ENCODE measurements at regions not wholly inside any gene's neighbourhood (a gene's known extent, or its start where the extent isn't known, plus 50 kb on each side); places are given as distances from the start of the nearest gene placed in this dataset.
A peak's percentile ranks its signal among the peaks of the same experiment; 100 is the strongest.

DNA sequence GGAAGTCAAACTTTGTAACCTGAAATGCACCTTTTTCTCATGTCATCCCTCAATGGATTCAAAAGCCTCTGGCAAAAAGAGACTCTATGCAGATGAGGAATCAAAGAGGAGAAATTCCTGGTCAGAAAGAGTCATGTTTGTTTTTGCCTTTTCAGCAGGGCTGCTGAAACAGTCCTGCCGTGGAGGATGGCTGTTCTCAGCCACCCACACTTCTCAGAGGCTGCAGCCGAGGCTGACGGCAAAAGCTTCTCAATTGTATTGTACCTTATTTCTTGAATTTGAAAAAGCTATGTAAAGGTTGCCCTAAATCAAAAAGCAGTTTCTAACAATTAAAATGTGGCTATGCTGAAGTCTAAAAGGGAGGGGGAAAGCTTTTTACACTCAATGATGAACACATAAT lies 385.3 kb downstream of the KCTD12 start:
- no peak for DNase-seq

DNA sequence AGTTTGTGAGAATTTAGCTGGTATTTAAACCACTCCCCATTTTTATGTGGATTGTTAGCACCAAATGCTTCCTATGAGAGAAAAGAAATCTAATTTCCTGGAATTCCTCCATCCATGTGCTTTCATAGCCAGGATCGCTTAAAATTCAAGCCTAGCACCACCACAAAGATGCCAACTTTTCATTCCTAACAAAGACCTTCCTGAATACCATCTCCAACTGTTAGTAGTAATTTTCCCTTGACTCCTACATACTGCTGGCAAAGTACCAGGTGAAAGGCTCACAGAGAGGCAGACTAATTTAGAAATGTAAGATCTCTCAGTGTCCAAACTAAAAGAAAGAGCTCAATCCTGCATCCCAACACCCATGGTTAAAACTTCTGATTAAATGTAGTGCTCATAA lies 386.3 kb downstream of the KCTD12 start:
- DNase-seq, result no peak

DNA sequence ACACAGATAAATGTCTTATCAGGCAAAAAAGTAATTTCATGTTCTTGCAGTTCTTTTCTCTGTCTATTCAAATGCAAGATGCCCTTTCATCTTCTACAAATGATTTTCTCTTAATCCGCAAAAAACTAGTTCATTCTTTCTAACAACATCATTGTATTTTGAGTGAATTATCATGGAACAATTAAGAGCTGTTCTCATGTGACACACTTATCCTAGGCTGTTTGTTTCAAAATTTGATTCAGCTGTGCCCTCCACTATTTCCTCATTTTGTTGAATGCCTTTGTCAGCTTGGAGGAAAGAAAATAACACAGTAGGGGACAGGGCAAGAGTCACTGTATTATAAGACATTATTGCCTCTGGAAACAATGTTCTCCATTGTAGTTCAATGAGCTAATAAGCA lies 396.9 kb downstream of the KCTD12 start:
- no peak for DNase-seq

DNA sequence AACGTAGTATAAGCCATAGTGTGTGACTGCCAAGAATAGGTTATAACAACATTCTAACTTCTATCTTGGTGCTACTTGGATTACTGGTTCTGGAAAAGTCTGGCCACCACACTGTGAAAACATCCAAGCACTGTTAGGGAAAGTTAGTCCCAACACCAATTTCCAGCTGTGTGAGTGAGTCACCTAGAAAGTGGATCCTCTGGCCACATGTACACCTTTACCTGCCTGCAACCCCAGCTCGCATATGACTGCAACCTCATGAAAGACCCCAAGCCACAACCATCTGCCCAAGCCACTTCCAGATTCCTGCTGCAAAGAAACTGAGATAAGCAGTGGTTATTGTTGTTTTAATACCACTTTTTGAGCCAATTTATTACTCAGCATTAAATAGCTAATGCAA lies 404.5 kb downstream of the KCTD12 start:
- DNase-seq, result no peak

DNA sequence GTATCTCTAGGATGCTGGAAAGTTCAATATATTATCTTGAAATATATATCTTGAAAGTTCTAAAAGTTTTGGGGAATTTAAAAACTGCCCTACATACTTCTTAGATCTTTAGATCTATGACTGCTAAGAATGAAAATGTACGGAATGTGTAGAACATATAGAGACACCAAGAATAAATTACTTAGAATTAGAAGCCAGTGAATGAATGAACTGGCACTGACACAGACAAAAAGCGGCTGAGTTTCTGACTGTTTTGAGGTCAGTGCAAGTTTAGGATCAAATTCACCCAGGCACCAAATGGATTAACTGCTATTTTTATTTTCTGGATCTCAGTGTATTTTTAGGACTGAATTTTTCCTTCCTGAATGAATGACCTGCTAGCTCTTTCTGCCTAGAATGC lies 411.2 kb downstream of the KCTD12 start:
- DNase-seq, result no peak

DNA sequence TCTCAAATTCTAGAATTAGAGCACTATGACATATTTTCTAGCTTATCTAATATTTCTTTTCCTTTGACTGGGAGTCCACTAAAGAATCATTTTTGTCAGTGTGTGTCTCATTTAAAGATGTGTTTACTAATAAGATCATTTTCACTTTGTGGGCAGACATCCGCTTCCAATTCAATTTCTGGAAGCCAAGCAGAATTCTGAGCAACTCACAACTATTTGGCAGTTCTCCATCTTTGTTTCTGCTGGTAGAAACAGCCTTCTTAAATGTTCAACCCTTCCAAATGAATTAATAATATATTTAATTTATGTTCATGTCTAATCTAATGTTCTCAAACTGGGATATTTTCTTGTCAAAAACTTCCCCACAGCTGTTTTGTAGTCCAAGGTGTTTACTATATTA lies 411.8 kb downstream of the KCTD12 start:
- no peak for DNase-seq

DNA sequence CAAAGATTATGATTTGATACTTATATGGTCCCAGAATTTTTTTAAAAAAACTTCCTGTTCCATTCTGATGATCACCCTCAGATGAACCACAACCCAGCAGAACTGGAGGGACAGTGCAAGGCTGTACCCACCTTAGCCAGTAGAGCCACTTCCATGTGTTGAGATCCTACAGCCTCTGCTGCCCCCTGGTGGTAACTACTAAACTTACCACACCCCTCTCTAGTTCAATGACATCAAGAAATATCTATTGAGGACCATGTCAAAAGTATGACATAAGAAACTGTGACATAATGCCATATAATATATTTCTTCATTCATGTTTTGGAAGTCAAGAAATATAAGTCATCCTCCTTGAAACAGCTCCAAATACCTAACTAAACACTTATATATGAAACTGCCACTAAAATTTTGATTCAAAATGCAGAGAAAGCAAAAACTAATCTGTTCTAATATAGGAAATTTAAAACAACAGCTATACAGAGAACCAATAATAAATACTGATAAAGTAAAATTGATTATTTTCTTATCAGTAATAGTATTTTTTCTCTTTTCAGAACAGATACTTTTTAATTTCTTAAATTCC lies 412.6 kb downstream of the KCTD12 start:
- DNase-seq, result peak; percentile 87

DNA sequence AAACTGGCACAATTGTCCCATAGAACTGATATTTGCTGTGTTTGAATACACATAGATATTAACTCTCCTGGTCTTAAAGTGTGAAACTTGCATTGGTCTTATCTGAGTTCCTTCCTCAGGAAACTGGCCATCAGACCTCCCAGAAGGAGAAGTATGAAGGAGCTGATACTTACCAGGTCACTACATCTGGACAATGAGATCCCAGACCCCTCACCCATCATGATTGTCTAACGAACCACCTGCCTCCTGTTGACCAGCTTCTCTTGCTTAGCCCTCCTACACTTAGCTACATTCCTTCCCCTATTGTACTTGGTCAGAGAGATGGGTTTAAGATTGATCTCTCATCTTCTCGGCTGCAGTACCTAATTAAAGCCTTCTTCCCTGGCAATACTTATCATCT lies 413.3 kb downstream of the KCTD12 start:
- no peak for DNase-seq

DNA sequence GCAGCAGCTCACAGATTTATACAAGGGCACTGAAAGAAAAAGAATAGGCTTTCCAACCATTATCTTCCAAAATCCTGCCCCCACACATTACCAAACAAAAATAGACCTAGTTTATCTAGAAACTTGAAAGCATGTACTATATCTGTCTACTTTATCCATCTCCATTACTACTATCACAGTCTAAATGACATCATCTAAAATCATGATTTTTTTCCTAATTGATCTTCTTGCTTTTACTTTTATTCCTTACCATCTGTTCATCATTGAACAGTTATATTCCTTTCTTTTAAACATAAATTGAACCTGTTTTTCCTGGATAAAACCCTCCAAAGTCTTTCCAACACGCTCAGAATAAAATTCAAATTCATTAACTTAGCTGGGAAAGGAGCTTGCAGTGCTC lies 414.7 kb downstream of the KCTD12 start:
- no peak for DNase-seq

DNA sequence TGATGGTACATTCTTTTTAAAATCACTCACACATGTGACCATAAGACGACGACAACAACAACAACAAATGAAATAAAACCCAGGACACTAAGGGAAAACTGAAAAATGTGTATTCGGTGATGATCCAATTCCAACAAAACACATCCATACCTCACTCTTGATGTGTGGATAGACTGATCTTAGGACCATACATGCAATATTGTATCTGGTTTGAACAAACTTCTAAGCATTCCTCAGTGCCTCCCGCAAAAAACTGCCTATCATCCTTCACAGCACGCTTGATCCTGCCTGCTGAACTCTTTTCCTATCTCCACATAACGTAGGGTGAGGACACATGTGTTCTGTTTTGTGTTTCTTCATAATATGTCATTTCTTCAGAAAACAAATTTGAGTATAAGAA lies 415.2 kb downstream of the KCTD12 start:
- no peak for DNase-seq

DNA sequence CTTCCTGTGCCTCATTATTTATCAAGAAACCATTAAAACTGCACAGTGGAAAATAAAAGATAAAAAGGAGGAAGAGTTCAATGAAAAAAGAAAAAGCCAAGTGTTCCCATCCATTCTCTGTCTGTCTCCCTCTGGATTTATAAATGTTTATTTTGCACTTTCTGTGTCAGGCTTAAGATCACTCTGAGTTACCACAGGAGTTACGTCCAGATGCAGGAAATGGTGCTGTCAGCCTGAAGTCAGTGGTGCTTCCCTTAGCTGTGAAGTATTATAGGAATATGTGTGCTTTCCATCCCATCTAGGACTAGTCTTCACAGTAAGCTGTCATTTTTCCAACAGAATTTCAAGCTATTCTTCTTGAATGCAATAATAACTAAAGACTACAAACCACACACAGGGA lies 420.2 kb downstream of the KCTD12 start:
- DNase-seq, result no peak

DNA sequence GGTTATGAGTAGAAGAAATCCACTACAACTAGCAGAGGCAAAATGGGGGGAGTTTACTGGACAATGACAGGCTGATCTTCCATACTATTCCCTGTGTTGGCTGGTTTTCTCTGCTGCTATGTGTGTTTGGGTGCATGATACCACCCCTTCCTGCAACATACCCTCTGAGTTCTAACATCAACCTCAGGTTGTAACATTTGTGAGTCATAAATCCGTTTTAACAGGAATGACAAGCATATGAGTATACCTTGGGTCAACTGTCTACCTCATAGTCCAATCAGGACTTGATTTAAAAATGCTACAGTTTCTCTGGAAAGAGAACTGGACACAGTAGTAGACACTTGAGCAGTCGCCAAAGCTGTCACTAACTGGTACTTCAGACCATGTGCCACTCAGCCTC lies 422.9 kb downstream of the KCTD12 start:
- DNase-seq, result no peak

DNA sequence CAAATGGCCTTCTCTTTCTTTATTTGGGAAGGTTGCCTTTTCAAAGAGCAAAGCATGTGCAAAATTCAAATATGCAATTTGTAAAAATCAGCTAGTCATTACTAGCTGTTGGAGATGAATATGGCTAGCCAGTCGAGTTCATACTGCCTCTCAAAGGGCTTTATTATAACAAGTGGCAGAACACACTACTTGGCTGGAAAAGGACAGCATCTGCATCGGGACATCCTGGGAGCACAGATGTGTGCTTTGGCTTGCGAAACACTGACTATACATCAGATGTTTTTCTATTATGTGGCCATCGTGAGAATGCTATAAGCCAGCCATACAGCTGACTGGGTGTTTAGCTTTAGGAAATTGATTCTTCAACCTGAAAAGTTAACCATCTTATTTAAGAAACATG lies 424.2 kb downstream of the KCTD12 start:
- DNase-seq, result peak; percentile 37

DNA sequence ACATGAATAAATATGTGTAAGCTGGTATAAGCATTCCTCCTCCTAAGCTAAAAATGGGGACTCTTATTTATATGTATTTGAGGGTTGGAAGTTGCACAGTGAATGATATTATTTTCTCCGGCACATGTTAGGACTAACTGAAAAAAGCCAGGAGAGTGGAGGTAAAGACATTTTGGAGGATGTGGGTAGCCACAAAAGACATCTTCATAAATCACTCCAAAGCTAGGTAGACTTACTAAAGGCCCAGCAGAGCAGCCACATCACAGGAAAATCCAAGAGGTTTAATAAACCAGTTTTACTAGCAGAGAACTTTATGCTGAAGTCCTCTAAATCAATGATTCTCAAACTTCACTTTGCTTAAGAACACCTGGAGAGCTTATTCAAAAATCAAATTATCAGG lies 424.7 kb downstream of the KCTD12 start:
- DNase-seq, result no peak

DNA sequence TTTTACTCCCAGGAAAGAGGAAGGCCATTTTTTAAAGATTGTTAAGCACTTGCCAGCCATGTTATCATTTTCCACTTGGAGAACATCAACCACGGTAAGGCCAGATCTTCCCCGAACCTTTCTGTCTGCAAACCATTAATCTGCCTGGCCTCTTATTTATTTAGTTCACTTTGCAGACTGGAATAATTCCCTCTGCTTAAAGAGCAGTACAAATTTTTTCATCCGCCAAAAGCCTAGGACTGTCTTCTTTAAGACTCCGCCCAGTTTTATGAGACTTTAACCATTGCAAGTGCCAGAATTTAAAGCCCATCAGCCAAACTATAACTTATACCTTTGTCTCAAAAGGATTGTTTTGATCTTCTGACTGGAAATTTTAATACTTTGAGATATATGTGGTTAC lies 426.3 kb downstream of the KCTD12 start:
- no peak for DNase-seq

DNA sequence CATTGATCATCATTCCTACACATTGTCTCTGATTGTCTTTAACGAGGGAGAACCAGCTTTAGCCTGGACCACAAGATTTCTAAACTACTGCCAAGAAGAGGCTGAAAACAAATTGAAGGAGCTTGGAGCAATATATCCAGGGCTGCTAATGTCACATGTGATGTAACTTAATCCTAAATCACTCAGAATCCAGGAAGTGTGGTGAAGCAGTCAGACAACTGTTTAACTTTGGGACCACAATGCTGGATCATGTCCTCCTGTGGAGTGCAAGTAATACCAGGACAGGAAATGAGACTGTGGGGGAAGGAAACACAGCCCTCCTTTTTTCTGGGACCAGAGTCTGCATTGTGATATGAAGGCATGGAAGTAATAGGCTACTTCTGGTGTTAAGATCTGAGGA lies 430.2 kb downstream of the KCTD12 start:
- DNase-seq, result no peak

DNA sequence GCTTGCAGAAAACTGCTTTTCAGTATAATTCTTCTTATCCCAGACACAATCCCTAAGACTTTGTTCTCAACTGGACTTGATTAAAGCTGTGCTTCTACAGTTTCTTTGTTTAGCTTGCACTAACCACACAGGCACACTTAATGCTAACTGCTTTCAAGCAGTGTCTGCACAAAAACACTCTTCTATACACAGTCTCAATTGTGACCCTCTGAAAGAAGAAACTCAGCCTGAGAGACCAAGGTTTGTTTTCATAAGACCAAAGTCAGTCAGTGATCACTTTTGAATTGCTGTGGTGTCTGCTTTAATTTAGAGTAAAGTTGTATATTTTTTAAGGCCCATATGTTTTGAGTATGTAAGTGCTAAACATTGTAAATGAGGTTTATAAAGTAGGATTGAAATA lies 431.2 kb downstream of the KCTD12 start:
- no peak for DNase-seq

DNA sequence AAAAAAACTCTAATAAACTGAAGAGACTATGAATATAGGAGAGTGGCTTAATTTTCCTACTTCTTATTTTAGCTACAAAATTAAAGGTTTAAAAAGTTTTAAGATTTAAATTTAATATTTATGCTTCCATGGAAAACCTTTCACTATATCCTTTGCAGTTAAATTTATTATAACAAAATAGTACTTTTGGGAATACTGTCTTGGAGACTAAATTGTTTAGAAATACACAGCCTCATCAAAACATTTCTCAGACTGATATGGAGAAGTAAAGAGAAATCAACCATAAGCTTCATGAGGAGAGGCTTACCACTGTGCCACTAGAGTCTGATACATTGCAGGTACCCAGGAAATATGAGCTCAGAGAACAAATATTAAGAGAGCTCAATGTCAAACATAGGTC lies 436.5 kb downstream of the KCTD12 start:
- DNase-seq, result no peak

DNA sequence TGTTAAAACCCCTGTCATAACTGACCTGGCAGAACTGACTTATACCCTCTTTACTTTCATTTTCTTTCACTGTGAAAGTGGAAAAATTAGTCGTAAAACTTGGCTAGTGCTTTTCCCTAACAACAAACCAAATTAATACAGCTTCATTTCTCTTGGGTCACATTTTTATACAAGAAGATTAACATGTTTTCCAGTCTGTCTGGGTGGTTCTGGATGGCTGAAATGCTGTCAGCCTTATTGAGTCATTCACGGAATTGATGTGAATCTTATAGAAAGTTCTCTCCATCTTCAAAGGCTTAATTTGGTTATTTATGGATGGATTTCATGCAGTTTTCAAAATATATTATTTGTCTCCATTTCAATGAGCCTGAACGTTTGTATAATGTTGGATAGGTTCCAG lies 440.0 kb downstream of the KCTD12 start:
- no peak for DNase-seq

DNA sequence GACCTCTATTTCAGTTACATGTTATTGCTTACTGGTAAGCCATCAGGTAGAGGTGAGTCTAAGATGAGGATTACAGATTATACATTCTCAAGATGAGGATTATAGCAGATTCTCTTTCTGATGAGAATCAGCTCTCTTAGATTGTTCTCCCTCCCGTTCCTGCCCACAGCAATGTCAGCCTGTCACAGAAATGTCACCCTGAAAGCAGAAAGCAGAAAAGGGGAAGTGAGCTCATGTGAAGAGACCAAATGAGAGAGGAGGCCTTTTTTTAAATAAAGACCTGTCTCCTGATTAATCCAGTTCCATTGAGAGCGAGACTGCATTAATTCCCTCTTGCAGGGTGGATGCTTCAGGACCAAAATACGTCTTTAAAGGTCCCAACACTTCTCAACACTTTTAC lies 445.6 kb downstream of the KCTD12 start:
- no peak for DNase-seq

DNA sequence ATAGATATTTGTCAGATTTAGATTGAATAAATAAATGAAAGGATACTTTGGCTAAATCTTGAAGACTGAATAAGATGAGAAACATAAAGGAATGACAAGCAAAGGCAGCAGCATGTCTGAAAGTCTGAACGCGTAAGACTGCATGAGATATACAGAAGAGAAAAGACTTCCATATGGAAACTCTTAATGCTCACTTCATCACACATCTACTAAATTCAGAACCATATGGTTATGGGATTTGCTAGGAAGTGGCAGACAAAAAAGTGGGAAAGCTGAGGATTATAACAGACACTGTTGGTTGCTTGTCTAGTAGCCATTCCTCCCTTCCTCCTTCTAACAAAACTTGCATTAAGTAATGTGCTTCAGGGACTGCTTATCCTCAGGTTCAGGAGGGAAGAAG lies 446.7 kb downstream of the KCTD12 start:
- DNase-seq, result no peak

DNA sequence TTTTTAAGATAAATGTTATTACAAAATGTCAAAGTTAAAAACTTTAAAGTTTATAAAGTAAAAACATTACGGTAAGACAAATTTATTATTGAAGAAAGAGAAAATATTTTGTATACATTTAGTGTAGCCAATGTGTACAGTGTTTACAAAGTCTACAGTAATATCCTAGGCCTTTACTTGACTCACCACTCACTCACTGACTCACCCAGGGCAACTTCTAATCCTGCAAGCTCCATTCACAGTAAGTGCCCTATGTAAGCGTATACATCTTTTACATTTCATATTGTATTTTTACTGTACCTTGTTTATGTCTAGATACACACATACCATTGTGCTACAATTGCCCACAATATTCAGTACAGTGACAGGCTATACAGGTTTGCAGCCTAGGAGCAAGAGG lies 448.2 kb downstream of the KCTD12 start:
- DNase-seq, result no peak

DNA sequence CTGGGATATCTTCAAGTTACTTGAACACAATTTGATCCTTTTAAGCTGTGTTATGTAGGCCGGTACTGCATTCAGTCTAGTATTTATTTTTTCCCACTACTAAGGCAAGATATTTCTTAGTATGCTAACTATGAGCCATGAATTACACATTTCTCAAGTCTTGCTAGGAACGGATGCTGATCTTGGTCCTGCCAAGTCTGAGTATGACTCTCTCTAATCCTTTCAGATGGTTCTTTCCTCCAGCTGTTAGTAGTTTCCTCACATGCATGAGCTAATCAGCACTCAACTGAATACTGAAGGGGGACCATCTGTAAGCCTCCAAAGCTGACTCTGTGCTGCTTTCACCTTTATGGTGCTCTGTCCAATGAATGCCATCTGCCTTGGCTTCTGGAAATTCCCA lies 460.3 kb downstream of the KCTD12 start:
- peak; percentile 75 for DNase-seq

DNA sequence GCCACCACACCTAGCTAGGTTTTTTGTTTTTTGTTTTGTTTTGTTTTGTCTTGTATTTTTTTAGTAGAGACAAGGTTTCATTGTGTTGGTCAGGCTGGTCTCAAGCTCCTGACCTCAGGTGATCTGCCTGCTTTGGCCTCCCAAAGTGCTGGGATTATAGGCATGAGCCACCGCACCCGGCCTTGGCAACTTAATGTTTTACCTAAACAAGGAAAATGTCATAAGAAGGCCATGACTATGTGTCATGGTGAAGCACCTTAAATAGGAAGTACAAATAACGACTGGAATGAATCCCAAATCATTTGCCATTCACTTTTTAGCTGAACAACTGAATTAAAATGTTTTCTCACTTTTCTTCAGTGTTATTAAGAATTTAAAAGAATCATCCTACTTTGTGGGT lies 465.2 kb downstream of the KCTD12 start:
- DNase-seq, result no peak

DNA sequence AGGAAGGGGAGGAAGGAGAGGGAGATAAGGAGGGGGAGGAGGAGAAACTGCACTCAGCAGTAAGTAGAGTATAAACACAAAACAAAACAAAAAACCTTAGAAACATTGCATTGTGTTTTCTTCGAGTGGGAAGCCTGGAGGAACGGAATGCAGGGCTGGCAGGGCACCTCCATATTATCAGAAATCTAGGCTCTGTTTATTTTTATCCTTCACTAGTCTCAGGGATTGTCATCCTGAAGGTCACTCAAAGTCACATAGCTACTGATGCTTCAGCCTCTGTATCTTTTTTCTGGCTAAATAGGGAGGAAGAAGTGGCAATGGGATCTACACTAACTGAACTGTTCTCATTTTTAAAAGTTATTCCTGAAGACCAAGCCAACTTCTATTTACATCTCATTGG lies 467.8 kb downstream of the KCTD12 start:
- DNase-seq, result no peak

DNA sequence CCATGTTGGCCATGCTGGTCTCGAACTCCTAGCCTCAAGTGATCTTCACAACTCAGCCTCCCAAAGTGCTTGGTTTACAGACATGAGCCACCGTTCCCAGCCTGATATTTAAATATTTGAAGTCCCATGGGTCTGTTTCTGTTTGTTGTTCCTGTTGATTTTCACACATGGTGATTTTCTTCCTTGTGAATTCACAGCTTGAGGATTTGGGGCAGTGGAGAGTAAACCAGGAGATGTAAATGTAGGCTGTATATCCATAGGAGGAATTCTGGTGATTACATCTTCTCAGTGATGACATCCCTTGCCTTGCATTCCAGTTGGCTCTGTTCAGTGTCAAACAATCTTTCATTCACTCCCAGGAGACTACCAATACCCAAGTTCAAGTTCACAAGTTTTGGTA lies 471.9 kb downstream of the KCTD12 start:
- DNase-seq, result no peak

Measured in NCI-H1694 treated with DMSO at 0.1 percent for 48 hours (cell line).